HL-60 (cell line): ENCODE measurements at regions not wholly inside any gene's neighbourhood (a gene's known extent, or its start where the extent isn't known, plus 50 kb on each side); places are given as distances from the start of the nearest gene placed in this dataset.

ENCODE experiments used
- CTCF ChIP-seq: IDR thresholded peaks from one replicate; pipeline ENCODE4 v1.5.1; 2011; ENCODE audit warnings: low read length, control low read depth, inconsistent platforms; ENCODE audit not compliant: insufficient read depth
- GABPA ChIP-seq: IDR thresholded peaks from 2 replicates; pipeline ENCODE4 v1.6.1; 2012; ENCODE audit warnings: low read depth
- POLR2AphosphoS5 ChIP-seq: IDR thresholded peaks from 2 replicates; pipeline ENCODE4 v1.6.1; 2012; ENCODE audit warnings: low read depth
- REST ChIP-seq: IDR thresholded peaks from 2 replicates; pipeline ENCODE4 v1.6.1; 2012; ENCODE audit warnings: low read depth; ENCODE audit not compliant: insufficient replicate concordance

GRCh38 chr18:68086481-68086880, 570.0 kb upstream of the DSEL start:
- TF ChIP-seq POLR2AphosphoS5 = no peak
- no peak for TF ChIP-seq CTCF
- TF ChIP-seq GABPA = no peak
- TF ChIP-seq REST = no peak
